OCI-LY1 (cell line): ENCODE measurements at regions not wholly inside any gene's neighbourhood (a gene's known extent, or its start where the extent isn't known, plus 50 kb on each side); places are given as distances from the start of the nearest gene placed in this dataset.

Experiments
- H2AFZ ChIP-seq: fragments of 200-600 bp; sonication (generic), shearing (Covaris generic); 2 replicates; pipeline ENCODE4 v1.6.0; 2014; ENCODE audit warnings: antibody characterized with exemption, mild to moderate bottlenecking, low read length
- H3F3A ChIP-seq: fragments of 200-600 bp; sonication (generic), shearing (Covaris generic); 2 replicates; pipeline ENCODE4 v1.6.0; 2014; ENCODE audit warnings: mild to moderate bottlenecking, antibody characterized with exemption, low read length, moderate library complexity; ENCODE audit not compliant: insufficient read depth
- H3K27ac ChIP-seq: fragments of 200-600 bp; sonication (generic); 2 replicates; pipeline ENCODE4 v1.5.1; 2014; ENCODE audit warnings: low read length, mixed run types, mild to moderate bottlenecking, low read depth; ENCODE audit not compliant: poor library complexity, severe bottlenecking
- H3K27me3 ChIP-seq: fragments of 200-600 bp; sonication (generic); 2 replicates; pipeline ENCODE4 v1.6.0; 2014; ENCODE audit warnings: antibody characterized with exemption, mild to moderate bottlenecking, low read length, moderate library complexity; ENCODE audit not compliant: insufficient read depth
- H3K36me3 ChIP-seq: fragments of 200-600 bp; sonication (generic); 2 replicates; pipeline ENCODE4 v1.6.1; 2014; ENCODE audit warnings: mild to moderate bottlenecking, antibody characterized with exemption, low read length, moderate library complexity, mixed read lengths; ENCODE audit not compliant: insufficient read depth
- H3K4me1 ChIP-seq: fragments of 200-600 bp; sonication (generic); 2 replicates; pipeline ENCODE4 v1.5.1; 2014; ENCODE audit warnings: mild to moderate bottlenecking, low read length, moderate library complexity; ENCODE audit not compliant: insufficient read depth, severe bottlenecking
- H3K4me2 ChIP-seq: fragments of 200-600 bp; sonication (generic), shearing (Covaris generic); 2 replicates; pipeline ENCODE4 v1.6.1; 2014; ENCODE audit warnings: low read length
- H3K4me3 ChIP-seq: fragments of 200-600 bp; sonication (generic); 2 replicates; pipeline ENCODE4 v1.5.1; 2014; ENCODE audit warnings: low read length, low read depth, mild to moderate bottlenecking, mixed read lengths; ENCODE audit not compliant: poor library complexity, severe bottlenecking
- H3K79me2 ChIP-seq: fragments of 200-600 bp; shearing (Covaris generic); 2 replicates; pipeline ENCODE4 v1.6.1; 2016; ENCODE audit warnings: mixed run types, low read length, mixed read lengths; ENCODE audit not compliant: insufficient read depth
- H3K9ac ChIP-seq: fragments of 200-600 bp; sonication (generic), shearing (Covaris generic); 2 replicates; pipeline ENCODE4 v1.6.1; 2014; ENCODE audit warnings: mild to moderate bottlenecking, low read length, mixed read lengths
- H3K9me2 ChIP-seq: fragments of 200-600 bp; sonication (generic), shearing (Covaris generic); 2 replicates; pipeline ENCODE4 v1.6.1; 2014; ENCODE audit warnings: low read depth, mild to moderate bottlenecking, low read length, mixed read lengths
- H3K9me3 ChIP-seq: fragments of 200-600 bp; shearing (Covaris generic); 2 replicates; pipeline ENCODE4 v1.6.1; 2014; ENCODE audit warnings: low read length, mixed read lengths
- H4K20me1 ChIP-seq: fragments of 200-600 bp; sonication (generic), shearing (Covaris generic); 2 replicates; pipeline ENCODE4 v1.6.0; 2016; ENCODE audit warnings: mild to moderate bottlenecking, low read length; ENCODE audit not compliant: insufficient read depth
- EZH2 ChIP-seq: fragments of 200-600 bp; sonication (generic), shearing (Covaris generic); IDR thresholded peaks from 2 replicates; pipeline ENCODE4 v1.8.0; 2017; ENCODE audit warnings: borderline replicate concordance, mixed run types, mild to moderate bottlenecking, antibody characterized with exemption, low read length, moderate library complexity, mixed read lengths
- TF ChIP-seq, protein P1 (sequence below): fragments of 200-600 bp; sonication (generic), shearing (Covaris generic); IDR thresholded peaks from 2 replicates; pipeline ENCODE4 v1.5.1; 2017; ENCODE audit warnings: mild to moderate bottlenecking, antibody characterized with exemption, low read length, moderate library complexity, mixed read lengths

DNA sequence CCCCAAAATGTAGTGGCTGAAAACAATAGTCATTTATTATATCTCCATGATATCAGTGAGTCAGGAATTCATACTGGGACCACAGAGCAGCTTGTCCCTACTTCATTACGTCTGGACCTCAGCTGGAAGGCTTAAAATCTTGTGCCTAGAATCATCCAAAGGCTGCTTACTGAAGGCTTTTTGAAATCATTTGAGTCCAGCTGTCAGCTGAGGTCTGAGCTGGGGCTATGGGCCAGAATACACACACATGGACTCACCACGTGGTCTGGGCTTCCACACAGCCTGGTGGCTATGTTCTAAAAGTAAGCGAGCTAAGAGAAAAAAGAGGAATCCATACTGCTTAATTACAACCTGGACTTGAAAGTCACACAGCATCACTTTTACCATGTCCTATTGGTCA is 209.2 kb downstream of the KCTD12 start:
- H3K4me2 ChIP-seq, result no peak overlapping the region
- no peak overlapping the region for H3K9ac ChIP-seq
- no peaks in the 10 kb centered on the region for H3K9me2 ChIP-seq
- no peaks in the 10 kb centered on the region for H3K4me1 ChIP-seq
- H3K27ac ChIP-seq, result no peak overlapping the region
- no peaks in the 10 kb centered on the region for H3K36me3 ChIP-seq
- H3K9me3 ChIP-seq, result no peaks in the 10 kb centered on the region
- no peak overlapping the region for H3K4me3 ChIP-seq
- no peak for TF ChIP-seq EZH2
- TF ChIP-seq, protein P1, sequence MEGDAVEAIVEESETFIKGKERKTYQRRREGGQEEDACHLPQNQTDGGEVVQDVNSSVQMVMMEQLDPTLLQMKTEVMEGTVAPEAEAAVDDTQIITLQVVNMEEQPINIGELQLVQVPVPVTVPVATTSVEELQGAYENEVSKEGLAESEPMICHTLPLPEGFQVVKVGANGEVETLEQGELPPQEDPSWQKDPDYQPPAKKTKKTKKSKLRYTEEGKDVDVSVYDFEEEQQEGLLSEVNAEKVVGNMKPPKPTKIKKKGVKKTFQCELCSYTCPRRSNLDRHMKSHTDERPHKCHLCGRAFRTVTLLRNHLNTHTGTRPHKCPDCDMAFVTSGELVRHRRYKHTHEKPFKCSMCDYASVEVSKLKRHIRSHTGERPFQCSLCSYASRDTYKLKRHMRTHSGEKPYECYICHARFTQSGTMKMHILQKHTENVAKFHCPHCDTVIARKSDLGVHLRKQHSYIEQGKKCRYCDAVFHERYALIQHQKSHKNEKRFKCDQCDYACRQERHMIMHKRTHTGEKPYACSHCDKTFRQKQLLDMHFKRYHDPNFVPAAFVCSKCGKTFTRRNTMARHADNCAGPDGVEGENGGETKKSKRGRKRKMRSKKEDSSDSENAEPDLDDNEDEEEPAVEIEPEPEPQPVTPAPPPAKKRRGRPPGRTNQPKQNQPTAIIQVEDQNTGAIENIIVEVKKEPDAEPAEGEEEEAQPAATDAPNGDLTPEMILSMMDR, result no peak
- no peaks in the 10 kb centered on the region for H3F3A ChIP-seq
- H2AFZ ChIP-seq, result no peak overlapping the region
- H4K20me1 ChIP-seq, result no peaks in the 10 kb centered on the region
- no peaks in the 10 kb centered on the region for H3K79me2 ChIP-seq
- H3K27me3 ChIP-seq, result no peaks in the 10 kb centered on the region

DNA sequence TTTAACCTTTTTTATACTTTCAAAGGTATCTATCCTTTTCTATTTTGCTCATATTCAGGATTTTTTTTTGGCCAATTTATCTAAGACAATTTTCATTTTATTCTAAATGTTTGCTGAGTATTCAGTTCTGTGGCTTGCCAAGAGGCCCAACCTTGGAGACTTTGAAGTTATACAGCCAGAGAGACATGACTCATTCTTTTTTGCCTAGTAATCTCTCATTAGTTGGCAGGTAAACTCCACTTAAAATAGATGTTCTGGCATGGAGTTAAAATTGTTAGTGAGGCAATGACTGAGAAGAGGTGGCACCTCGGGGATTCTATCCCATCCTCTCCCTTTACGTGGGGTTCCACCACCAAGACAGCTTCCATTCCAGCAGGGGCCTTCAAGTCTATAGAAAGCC is 213.8 kb downstream of the KCTD12 start:
- Histone ChIP-seq H3K27ac (no peak overlapping the region), H3K9ac (no peak overlapping the region), H3K4me2 (no peak overlapping the region), H3K4me1 (no peaks in the 10 kb centered on the region), H3K36me3 (no peaks in the 10 kb centered on the region), H3K9me2 (no peaks in the 10 kb centered on the region), H3K9me3 (no peaks in the 10 kb centered on the region), H3K79me2 (no peaks in the 10 kb centered on the region), H3K27me3 (no peaks in the 10 kb centered on the region), H2AFZ (no peak overlapping the region), H3F3A (no peaks in the 10 kb centered on the region), H4K20me1 (no peaks in the 10 kb centered on the region), H3K4me3 (no peak overlapping the region)
- TF ChIP-seq, protein P1, result no peak
- no peak for TF ChIP-seq EZH2

- Histone ChIP-seq H3K4me3 (no peak overlapping the region), H3F3A (no peaks in the 10 kb centered on the region), H3K9ac (no peak overlapping the region), H2AFZ (no peak overlapping the region), H3K27me3 (no peaks in the 10 kb centered on the region), H3K4me1 (no peaks in the 10 kb centered on the region), H3K27ac (no peak overlapping the region), H4K20me1 (no peaks in the 10 kb centered on the region), H3K9me2 (no peaks in the 10 kb centered on the region), H3K4me2 (no peak overlapping the region), H3K79me2 (no peaks in the 10 kb centered on the region), H3K9me3 (no peaks in the 10 kb centered on the region), H3K36me3 (no peaks in the 10 kb centered on the region)
- TF ChIP-seq EZH2, result no peak
Observed at GRCh38 chr13:76668716-76669115, 217.5 kb downstream of the KCTD12 start.

DNA sequence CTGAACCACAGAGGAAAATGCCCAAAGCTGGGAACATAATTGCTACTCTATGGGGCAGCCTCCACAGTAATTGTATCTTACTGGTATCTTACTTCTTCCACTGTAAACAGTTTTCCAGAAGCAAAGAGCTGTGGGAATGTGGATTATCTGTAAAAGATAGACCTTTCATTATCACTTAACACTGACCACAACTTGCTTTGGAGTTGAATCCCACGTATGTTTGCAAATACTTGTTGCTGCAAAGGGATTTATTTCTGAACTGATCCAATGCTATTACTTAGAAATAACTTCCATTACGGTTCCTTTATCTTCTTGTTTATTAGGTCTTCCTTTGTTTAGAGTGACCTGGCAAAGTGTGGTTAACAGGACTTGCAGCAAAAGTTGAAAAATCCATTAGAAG is 218.1 kb downstream of the KCTD12 start:
- no peak overlapping the region for H3K9ac ChIP-seq
- no peaks in the 10 kb centered on the region for H3F3A ChIP-seq
- no peak overlapping the region for H2AFZ ChIP-seq
- no peaks in the 10 kb centered on the region for H3K9me3 ChIP-seq
- no peak overlapping the region for H3K4me3 ChIP-seq
- no peaks in the 10 kb centered on the region for H4K20me1 ChIP-seq
- no peaks in the 10 kb centered on the region for H3K27me3 ChIP-seq
- no peaks in the 10 kb centered on the region for H3K36me3 ChIP-seq
- TF ChIP-seq EZH2, result no peak
- TF ChIP-seq, protein P1, result no peak
- H3K4me1 ChIP-seq, result no peaks in the 10 kb centered on the region
- no peak overlapping the region for H3K4me2 ChIP-seq
- H3K27ac ChIP-seq, result no peak overlapping the region
- no peaks in the 10 kb centered on the region for H3K9me2 ChIP-seq
- H3K79me2 ChIP-seq, result no peaks in the 10 kb centered on the region
